ENCODE measurements at regions not wholly inside any gene's neighbourhood (a gene's known extent, or its start where the extent isn't known, plus 50 kb on each side); places are given as distances from the start of the nearest gene placed in this dataset.

- TF ChIP-seq CTCF (IDR thresholded peaks at IDR 0.05; ENCODE audit: control insufficient read depth, extremely low read depth, insufficient read depth) = no peak
- no peak overlapping the region for H3K4me3 ChIP-seq (ENCODE audit: low read depth, low read length)
- no peak for DNase-seq (ENCODE audit: low read depth)
Measured at GRCh38 chr10:3395458-3395861, 222.9 kb upstream of the PITRM1 start.

- DNase-seq (ENCODE audit: low read depth) = no peak
- no peak for TF ChIP-seq CTCF (IDR thresholded peaks at IDR 0.05; ENCODE audit: control insufficient read depth, extremely low read depth, insufficient read depth)
- no peak overlapping the region for H3K4me3 ChIP-seq (ENCODE audit: low read depth, low read length)
Measured at GRCh38 chr10:3395041-3395440, 222.5 kb upstream of the PITRM1 start.

DNA sequence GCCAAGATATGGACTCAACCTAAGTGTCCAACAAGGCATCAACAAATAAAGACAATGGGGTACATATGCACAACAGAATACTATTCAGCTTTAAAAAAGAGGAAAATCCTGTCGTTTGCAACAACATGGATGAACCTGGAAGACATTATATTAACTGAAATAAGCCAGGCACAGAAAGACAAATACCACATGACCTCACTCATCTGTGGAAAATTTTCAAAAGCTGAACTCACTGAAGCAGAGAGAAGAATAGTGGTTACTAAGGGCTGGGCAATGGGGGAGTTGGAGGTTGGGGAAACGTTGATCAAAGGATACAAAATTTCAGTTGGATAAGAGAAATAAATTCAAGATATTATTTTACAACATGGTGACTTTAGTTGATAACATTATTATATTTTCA is 221.4 kb upstream of the PITRM1 start:
- no peak for TF ChIP-seq CTCF (IDR thresholded peaks at IDR 0.05; ENCODE audit: control insufficient read depth, extremely low read depth, insufficient read depth)
- DNase-seq (ENCODE audit: low read depth) = no peak
- no peak overlapping the region for H3K4me3 ChIP-seq (ENCODE audit: low read depth, low read length)

DNA sequence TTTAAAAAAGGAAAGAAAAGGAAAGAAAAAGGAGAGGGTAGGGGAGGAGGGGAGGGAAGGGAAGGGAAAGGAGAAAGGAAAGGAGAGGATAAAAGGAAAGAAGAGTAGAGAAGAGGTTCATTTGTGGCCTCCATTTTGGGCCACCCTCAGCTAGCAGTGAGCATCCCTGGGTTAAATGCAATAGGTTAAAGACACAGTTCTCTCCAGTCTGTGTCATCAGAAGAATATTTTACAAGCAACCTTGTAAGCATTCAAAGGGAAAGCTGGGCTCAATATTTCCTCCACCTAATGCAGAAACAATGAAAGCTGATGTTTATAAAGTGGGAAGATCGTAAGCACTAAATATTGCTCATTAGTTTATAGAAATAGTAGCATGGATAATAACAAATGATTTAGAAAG is 219.1 kb upstream of the PITRM1 start:
- DNase-seq (ENCODE audit: low read depth) = no peak
- no peak for TF ChIP-seq CTCF (IDR thresholded peaks at IDR 0.05; ENCODE audit: control insufficient read depth, extremely low read depth, insufficient read depth)
- H3K4me3 ChIP-seq (ENCODE audit: low read depth, low read length) = no peak overlapping the region

- DNase-seq (ENCODE audit: low read depth) = no peak
- H3K4me3 ChIP-seq (ENCODE audit: low read depth, low read length) = no peak overlapping the region
- no peak for TF ChIP-seq CTCF (IDR thresholded peaks at IDR 0.05; ENCODE audit: control insufficient read depth, extremely low read depth, insufficient read depth)
Measured at GRCh38 chr10:3389130-3389529, 216.5 kb upstream of the PITRM1 start.

DNA sequence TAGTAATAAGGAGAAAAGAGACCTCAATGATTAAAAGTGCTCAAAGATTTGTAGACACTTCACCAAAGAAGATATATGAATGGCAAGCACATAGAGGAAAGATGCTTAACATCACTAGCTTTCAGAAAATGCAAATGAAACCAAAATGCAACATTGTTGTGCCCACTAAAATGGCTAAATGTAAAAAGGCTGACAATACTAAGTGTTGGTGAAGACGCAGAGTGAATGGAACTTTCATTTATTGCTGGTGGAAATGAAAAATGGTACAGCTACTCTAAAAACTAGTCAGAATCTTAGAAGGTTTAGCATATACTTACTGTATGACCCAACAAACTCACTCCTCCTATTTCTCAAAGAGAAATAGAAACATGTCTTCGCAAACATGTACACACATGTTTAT is 212.9 kb upstream of the PITRM1 start:
- no peak overlapping the region for H3K4me3 ChIP-seq (ENCODE audit: low read depth, low read length)
- no peak for DNase-seq (ENCODE audit: low read depth)
- no peak for TF ChIP-seq CTCF (IDR thresholded peaks at IDR 0.05; ENCODE audit: control insufficient read depth, extremely low read depth, insufficient read depth)

DNA sequence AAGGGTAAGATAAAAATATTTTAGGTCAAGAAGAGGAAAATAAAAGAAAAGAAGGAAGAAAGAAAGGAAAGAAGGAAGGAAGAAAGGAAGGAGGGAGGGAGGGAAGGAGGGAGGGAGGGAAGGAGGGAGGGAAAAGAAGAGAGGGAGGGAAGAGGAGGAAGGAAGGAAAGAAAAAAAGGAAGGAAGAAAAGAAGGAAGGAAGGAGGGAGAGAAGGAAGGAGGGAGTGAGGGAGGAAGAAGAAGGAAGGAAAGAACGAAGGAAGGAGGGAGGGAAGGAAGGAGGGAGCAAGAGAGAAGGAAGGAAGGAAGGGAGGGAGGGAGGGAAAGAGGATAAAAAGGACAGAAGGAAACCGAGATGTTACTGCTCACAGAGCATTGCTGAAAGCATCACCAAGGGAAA is 209.5 kb upstream of the PITRM1 start:
- DNase-seq (ENCODE audit: low read depth) = no peak
- no peak overlapping the region for H3K4me3 ChIP-seq (ENCODE audit: low read depth, low read length)
- no peak for TF ChIP-seq CTCF (IDR thresholded peaks at IDR 0.05; ENCODE audit: control insufficient read depth, extremely low read depth, insufficient read depth)

Data from LNCaP clone FGC (cell line).